ENCODE measurements at regions not wholly inside any gene's neighbourhood (a gene's known extent, or its start where the extent isn't known, plus 50 kb on each side); places are given as distances from the start of the nearest gene placed in this dataset.

GRCh38 chr3:160616716-160617115, 51.3 kb upstream of the KPNA4 start:
- no peak for TF ChIP-seq CTCF (IDR thresholded peaks at IDR 0.05)
- Histone ChIP-seq H3K27ac (peak overlapping the region; percentile 66), H3K4me3 (no peak overlapping the region), H3K9me3 (no peaks in the 10 kb centered on the region), H3K36me3 (ENCODE audit: insufficient read depth in 1 of 2, low read depth in 1 of 2) (no peaks in the 10 kb centered on the region), H3K4me1 (peaks cover 23% of the 10 kb centered on the region), H3K27me3 (ENCODE audit: insufficient read depth in 3 of 3, low read length in 2 of 3) (no peaks in the 10 kb centered on the region)
- 21 to 28% (median 22%) methylated on average over 2 of the region's 2 CpGs for WGBS, 3 donors
- intact Hi-C loops (cut with DNase I), result loop anchor here in 1 of 2 donors (10.0 kb wide), 1 partner anchor 48 kb away; no protein-coding TSS in a partner anchor
- ATAC-seq (peak; percentile 90 to 98 (median 94)), DNase-seq (no peak)

GRCh38 chr3:160616311-160616710, 50.9 kb upstream of the KPNA4 start:
- Histone ChIP-seq H3K4me3 (no peak overlapping the region), H3K9me3 (no peaks in the 10 kb centered on the region), H3K27me3 (ENCODE audit: insufficient read depth in 3 of 3, low read length in 2 of 3) (no peaks in the 10 kb centered on the region), H3K27ac (peak overlapping the region; percentile 66), H3K4me1 (peaks cover 23% of the 10 kb centered on the region), H3K36me3 (ENCODE audit: insufficient read depth in 1 of 2, low read depth in 1 of 2) (no peaks in the 10 kb centered on the region)
- intact Hi-C loops (cut with DNase I), result loop anchor here in 1 of 2 donors (10.0 kb wide), 1 partner anchor 48 kb away; no protein-coding TSS in a partner anchor
- TF ChIP-seq CTCF (IDR thresholded peaks at IDR 0.05), result no peak
- DNase-seq (no peak), ATAC-seq (peak; percentile 36 to 73 (median 52))
